ENCODE measurements at regions not wholly inside any gene's neighbourhood (a gene's known extent, or its start where the extent isn't known, plus 50 kb on each side); places are given as distances from the start of the nearest gene placed in this dataset.

DNA sequence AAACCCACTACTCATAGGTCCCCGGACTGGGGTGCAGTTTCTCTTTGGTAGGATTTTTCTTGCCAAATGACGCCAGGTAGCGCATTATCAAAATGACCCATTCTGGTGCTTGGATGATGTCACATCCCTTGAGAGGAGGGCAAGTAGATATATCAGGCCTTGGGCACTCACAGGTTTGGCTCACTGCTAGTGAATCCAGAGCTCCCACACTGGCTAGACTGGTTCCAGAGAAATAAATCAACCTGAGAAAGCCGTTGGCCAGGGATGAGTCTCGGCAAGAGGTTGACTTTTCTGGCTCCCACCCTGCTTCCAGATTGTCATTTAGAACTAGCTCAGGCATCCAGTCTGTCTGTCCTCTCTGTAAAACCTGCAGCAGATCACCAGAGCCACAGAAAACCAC lies 188.4 kb upstream of the MAF start:
- TF ChIP-seq FOXA1 (IDR thresholded peaks at IDR 0.05) = no peak
- TF ChIP-seq ELF4 (IDR thresholded peaks at IDR 0.05) = no peak
- no peak for TF ChIP-seq SUZ12 (IDR thresholded peaks at IDR 0.05)
- TF ChIP-seq ZNF384 (IDR thresholded peaks at IDR 0.05) = no peak
